Spleen (tissue), 7 donors: ENCODE measurements at regions not wholly inside any gene's neighbourhood (a gene's known extent, or its start where the extent isn't known, plus 50 kb on each side); places are given as distances from the start of the nearest gene placed in this dataset.

Experiments used
- CTCF ChIP-seq, 11 experiments: fragments of 200-600 bp in 7 of 11; fragments of 450-650 bp in 4 of 11; sonication (generic) in 4 of 11; IDR thresholded peaks in 8 of 11; conservative IDR thresholded peaks in 3 of 11; 1 replicate in 7 of 11; 2 replicates in 4 of 11; pipeline versions ENCODE4 v1.4.0 to v1.8.0; 2016 to 2021; ENCODE audit warnings: antibody characterized with exemption in 11 of 11, inconsistent platforms in 4 of 11, mild to moderate bottlenecking in 1 of 11
- POLR2A ChIP-seq, 3 donors: fragments of 450-650 bp; IDR thresholded peaks; one replicate each; pipeline ENCODE4 v1.5.1; 2017; ENCODE audit warnings: antibody characterized with exemption in 3 of 3, mild to moderate bottlenecking in 1 of 3
- POLR2AphosphoS5 ChIP-seq, 3 donors: sonication (generic); formaldehyde crosslinking; IDR thresholded peaks; one replicate each; pipeline ENCODE4 v1.5.1; 2017; ENCODE audit warnings: antibody characterized with exemption in 3 of 3
- donor health status: DM: no; HTN: no; CAD: no; lungs with moderate emphysema.
- donor health status: DM: no; HTN: no; CAD: no.
- donor health status: DM: no; HTN: no; CAD: no.

GRCh38 chrX:8089141-8089540, 81.9 kb downstream of the VCX2 start:
- no peak for TF ChIP-seq CTCF (IDR thresholded peaks at IDR 0.05 in 8 of 11, conservative IDR thresholded peaks at IDR 0.05 in 3 of 11)
- TF ChIP-seq POLR2A (IDR thresholded peaks at IDR 0.05) = no peak
- no peak for TF ChIP-seq POLR2AphosphoS5 (IDR thresholded peaks at IDR 0.05)
